ENCODE measurements at regions not wholly inside any gene's neighbourhood (a gene's known extent, or its start where the extent isn't known, plus 50 kb on each side); places are given as distances from the start of the nearest gene placed in this dataset.
A peak's percentile ranks its signal among the peaks of the same experiment; 100 is the strongest.

DNA sequence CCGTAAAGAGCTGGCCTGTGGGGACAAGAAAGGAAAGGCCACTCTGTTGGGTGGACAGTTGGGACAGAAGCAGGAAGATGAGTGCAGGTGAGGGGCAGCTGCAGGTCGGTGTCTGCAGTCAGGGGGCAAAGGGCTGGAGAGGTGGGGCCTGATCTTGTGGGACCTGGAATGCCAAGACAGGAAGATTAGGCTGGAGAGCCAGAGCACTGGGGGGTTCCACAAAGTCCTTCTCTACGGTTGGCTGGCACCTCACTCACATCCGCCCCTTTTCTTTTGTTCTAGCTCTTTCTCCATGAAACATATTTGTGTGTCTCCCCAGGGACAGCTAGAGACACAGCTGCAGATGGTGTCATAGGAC, 404.1 kb downstream of the PTPRU start:
- DNase-seq, result no peak

- DNase-seq, result peak; percentile 1
Observed at GRCh38 chr1:29639741-29640427, 403.6 kb downstream of the PTPRU start.

DNA sequence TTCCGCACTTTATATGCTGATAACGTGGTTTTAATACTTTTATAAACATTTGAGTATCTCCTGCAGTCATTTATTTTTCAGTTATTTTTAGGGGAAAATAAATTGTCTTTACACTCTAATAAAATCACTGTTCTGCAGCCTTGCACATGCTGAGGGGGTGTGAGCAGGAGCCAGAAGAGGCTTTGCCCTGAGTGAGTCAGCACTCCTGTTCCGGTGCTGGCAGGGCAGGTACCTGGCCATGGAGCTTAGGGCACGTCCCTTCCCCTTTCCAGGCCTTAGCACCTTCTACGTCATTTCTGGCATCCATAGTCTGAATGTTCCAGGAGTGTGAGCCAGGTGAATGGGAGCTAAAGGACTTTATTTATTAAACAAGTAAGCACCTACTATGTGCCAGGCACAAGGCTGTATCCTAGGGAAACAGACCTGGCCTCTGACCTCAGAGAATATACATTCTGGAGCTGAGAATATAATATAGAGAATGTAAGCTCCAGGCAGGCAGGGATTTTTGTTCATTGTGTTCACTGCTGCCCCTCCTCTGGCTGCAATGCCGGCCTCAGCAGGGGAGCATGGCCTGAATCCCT, 402.9 kb downstream of the PTPRU start:
- no peak for DNase-seq

DNA sequence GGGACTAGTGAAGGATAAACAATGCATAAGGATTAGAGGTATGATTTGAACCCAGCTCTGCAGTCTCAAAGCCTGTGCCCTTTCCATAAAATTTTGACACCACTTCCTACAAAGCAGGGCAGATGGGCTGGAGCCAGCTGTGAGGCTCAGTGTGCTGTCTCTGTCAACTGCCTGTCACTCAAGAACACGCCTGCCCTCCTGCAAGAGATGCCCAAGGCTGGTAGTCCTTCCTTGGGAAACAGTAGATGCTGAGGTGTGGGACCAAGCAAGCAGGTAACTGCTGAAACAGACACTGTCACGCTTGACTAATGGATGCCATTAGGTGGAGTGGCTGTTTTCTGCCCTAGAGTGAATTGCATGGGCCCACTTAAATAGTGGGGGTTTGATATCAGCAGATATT, 402.0 kb downstream of the PTPRU start:
- no peak for DNase-seq

DNA sequence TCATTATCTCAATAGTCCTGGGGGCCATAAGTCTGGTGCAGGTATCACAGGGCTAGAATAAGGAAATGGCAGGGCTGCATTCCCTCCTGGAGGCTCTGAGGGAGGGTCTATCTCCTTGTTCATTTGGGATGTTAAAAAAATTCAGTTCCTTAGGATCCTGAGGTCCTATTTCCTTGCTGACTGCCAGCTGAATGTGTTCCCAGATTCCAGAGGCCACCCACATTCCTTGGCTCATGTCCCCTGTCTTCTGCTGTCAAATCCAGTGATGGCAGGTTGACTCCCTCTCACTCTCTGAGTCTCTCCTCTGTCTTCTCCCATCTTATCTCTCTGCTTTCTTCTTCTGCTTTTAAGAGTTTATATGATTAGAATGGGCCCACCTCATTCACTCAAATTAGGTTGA, 400.6 kb downstream of the PTPRU start:
- DNase-seq, result no peak

DNA sequence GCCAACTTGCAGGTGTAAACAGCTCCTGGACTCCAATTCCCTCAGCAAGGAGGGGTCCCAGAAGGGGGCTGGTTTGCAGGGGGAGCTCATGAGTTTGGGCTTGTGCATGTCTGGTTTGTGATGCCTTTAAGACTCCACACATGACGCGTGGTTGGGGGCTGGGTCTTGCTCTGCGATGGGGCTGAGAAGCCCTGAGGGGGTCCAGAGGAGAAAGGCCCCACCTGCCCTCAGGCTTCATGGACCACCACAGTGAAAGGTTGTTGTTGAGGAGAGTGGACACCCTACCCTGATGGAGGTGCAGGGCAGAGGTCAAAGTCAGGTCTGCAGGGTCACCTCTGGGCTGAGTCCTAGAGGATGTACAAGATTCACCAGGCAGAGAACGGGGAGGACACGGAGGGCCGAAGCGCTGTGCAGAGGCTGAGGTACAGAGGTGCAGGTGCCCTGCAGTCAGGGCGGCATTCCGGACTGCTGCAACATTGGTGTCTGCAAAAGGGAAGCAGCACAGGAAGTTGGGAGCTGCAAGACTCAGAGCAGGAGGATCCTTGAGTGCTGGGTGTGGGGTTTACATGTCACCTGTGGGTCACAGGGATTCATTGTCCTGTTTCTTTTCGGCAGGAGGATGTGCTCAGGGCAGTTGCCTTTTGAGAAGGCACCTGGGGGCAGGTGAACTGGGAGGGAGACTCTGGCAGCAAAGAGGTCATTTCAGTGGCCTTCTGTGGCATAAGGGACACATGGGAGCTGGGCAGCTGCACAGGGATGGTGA, 399.4 kb downstream of the PTPRU start:
- DNase-seq, result peak; percentile 1

DNA sequence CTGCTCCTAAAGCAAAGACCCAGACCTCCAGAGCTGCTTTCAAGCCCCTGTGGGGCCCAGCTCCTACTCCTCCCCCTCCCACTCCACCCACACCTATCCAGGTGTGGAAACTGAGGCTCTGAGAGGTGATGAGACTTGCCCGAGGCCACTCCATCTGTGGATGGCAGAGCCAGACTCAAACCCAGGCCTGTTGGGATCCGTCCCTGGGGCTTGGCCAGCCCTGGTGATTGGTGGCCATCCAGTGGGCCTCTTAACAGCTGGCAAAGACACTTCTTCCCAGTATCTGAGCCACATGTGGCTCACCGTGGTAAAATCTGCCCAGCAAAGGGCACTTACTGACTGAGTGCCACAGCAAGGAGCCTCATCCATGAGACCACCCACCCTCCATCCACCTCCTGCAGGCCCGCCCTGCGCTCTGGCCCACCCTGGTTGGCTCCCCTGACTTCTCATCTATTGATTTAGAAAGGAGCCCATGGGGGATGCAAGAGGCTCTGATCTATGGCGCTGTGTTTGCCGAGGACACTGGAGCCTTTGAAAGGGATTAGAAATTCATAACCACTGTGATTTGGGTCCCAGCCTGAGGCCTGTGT, 398.5 kb downstream of the PTPRU start:
- no peak for DNase-seq

DNA sequence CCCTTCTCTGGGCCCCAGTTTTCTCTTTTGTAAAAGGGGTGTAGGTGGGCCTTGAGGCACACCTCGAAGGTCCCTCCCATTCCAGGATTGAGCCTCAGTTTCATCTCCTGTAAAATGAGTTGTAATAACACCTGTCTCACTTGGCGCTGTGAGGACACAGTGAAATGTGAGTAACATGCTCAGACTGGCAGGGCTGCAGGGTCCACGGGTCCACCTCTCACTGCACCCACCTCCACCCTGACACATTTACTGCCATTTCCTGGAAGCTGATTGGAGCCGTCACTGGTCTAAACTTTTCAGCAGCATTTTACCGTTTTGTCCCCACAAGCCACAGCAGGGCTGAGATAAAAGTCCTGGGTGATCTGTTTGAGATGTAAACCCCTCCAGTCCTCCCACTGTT, 398.0 kb downstream of the PTPRU start:
- DNase-seq, result no peak

GRCh38 chr1:29633771-29634170, 397.4 kb downstream of the PTPRU start:
- DNase-seq, result no peak

DNA sequence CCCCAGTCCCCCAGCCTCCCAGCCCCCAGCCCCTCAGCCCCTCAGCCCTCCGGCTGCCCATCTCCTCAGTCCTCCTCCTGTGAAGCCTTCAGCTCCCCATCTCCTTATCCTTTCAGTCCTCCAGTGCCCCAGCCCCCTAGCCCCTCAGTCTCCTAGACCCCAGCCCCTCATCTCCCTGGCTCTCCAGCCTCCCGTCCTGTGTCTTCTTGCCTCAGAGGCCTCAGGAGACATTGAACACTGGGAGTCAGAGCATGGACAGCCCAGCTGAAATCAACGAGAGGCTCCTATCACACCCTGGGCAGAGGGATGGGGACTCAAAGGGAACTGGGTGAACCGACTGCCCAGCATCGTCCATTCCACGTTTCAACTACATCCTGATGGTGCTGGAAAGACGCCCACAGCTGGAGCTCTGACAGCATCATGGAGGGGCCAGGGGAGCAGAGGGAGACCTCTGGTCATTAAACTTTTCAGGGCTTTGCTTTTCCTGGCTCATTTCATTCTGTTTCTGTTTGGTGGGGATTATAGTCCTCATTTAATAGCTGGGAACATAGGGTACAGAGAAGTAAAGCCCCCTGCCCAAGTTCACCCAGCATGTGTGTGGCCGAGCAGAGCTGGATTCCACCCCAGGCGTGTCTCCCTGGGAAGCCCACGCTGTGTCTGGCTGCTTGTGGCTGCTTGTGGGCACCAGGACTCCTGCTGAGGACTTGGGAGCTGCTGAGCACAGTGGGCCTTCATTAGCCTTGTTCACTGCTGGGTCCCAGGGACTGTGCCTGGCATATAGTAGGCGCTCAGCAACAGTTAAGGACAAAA, 396.7 kb downstream of the PTPRU start:
- no peak for DNase-seq

DNA sequence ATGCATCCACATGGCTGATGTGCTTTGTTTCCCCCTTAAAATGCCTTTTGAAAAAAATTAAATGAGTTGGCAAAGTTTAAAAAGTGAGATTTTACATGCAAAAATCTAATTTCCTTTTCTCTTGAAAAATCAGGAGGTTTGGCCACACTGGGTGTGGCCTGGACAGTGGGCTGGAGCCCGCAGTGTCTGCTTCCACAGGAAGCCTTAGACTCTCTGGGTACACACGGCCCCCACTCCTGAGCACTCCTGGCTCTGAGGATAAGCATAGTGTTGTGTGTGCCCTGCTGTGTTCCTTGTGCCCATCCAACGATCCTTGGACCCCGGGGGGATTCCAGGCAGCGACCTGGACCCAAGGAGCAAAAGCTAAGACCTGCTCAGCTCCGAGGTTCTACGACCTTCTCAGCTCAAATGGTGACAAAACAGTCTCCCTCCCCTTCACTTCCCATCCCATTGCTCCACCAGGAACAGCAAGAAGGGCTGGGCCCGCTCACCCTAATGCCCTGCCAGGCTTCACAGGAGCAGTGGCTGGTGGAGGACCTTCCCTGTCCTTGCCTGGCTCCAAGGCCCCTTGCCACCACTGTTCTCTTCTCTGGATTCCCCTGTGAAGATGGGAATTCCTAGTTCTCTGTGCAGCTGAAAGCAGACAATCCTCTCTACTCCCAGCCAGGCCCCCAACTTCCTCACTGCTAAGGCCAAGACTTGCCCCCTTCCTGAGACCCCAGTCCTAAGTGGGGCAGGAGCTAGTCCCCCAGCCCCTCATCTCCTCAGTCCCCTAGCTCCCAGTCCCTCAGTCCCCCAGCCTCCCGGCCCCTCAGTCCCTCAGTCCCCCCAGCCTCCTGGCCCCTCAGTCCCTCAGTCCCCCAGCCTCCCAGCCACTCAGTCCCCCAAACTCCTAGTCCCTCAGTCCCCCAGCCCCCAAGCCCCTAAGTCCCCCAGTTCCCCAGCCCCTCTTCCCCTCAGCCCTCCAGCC, 395.8 kb downstream of the PTPRU start:
- DNase-seq, result no peak

- no peak for DNase-seq
Observed at GRCh38 chr1:29631361-29631760, 395.0 kb downstream of the PTPRU start.

GRCh38 chr1:29630756-29631155, 394.4 kb downstream of the PTPRU start:
- DNase-seq, result no peak

DNA sequence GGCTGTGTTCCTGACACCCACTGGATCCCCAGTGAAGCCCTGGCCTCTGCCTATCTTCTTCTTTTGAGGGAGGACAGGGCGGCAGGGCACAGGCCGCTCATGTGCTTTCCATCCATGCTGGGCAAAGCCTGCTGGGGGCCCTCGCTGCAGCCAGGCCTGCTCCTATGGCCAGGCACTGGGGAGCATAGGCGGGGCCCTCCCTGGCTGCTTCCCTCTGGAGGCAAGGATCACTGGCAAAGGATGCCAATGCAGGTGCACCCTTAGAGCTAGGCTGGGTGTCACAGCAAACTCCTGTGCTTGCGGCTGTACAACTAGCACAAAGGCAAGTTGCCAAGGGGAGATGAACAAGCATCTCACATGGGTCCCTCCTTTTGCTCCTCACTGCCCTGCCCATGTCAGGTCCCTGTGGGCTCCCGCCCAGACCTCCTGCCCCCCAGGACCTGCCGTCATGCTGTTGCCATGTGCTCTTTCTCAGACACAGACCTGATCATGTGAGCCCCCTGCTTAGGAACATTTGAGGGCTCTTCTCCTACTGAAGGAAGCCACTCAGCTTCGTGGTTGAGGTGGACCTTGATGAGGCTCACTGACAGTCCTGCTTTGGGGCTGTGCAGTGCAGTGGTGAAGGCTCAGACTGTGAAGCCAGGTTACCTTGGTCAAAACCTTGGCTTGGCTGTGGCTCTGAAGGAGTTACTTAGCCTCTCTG, 393.6 kb downstream of the PTPRU start:
- no peak for DNase-seq

DNA sequence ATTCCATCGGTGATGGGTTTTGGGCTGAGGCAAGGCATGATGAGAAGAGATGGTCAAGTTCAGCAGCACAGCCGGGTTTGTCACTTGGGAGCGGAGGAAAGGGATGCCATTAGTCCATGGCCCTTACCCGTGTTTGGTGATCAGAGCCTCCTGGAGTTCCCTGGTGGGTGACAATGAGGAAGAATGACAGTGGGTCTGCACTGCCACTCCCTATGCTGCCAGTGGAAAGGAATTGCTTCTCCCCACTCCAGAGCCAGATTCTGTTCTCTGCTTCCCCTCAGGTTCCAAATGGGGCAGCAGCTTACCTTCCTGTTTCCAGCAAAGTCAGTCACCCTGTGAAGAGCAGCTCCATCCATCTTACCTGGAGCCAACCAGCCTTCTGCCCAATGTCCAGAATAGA, 393.1 kb downstream of the PTPRU start:
- DNase-seq, result no peak

DNA sequence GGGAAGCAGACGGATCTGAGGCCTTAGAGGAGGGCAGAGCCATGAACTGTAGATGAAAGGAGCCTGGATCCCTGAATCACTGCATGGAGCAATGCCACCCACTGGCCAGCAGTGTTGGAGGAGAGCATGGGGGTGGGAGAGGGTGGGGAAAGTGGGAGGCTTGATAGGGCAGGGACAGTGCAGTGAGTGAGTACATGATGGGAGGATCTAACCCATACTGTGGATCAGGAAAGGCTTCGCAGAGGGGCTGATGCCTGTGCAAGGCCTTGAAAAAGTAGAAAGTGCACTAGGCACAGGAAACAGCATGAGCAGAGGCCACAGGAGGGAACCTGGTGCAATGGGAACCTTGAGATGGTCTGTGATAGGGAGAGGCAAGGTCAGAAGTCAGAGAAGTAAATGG, 391.9 kb downstream of the PTPRU start:
- no peak for DNase-seq

DNA sequence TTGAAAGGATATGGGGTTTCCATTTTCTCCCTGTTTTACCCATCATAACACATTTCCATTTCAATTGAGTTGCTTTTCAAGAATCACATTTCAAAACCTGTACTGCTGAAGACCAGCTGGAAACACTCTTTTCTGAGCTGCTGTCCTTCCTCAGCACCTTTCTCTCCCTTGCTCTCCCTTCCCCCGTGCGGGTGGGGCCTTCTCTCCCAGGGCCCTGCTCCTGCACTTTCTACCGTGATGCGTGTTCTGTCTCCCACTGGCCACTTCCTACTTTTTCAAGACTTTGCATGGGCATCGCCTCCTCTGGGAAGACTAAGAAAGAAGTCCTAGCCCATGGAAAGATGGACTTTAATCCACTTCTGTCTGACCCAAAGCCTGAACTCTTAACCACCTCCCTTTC, 390.4 kb downstream of the PTPRU start:
- no peak for DNase-seq

GRCh38 chr1:29626066-29626465, 389.7 kb downstream of the PTPRU start:
- DNase-seq, result no peak

DNA sequence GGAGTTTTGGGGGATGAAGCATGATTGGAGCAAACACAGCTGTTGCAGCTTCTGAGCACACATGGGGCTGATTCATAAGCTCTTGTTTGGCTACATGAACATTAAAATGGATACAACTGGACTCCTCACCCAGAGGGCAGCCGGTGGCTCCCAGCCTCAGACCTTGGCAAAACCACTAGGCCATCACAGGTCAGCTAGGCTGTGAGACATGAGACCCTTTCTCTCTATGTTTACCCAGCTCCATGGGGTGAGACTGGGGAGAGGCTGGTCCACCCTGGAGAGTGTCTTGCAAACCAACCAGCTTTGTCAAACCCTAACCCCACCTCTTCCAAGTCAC, 388.7 kb downstream of the PTPRU start:
- no peak for DNase-seq

GRCh38 chr1:29624320-29625083, 388.2 kb downstream of the PTPRU start:
- no peak for DNase-seq

DNA sequence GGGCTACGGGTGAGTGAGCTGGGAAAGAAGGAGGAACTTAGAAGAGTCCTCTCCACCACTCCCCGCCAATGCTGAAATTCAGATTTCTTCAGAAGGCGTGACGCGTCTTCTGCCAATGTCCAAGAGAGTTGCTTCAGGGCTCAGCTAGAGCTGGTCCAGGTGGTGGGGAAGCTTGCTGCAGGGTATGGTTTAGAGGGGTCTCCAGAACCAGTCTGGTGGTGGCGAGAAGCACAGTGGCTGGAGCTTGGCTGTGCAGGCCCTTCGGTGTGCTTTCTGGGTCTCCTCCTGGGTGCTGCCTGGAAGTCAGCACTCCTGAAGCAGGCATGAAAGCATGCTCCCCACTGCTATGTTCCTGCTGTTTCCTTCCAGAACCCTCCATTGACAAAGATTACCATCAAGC, 387.2 kb downstream of the PTPRU start:
- no peak for DNase-seq
